GM12872 (cell line): ENCODE measurements at regions not wholly inside any gene's neighbourhood (a gene's known extent, or its start where the extent isn't known, plus 50 kb on each side); places are given as distances from the start of the nearest gene placed in this dataset.

Experiments used
- CTCF ChIP-seq: IDR thresholded peaks from 3 replicates; pipeline ENCODE4 v1.5.1; 2011; ENCODE audit warnings: low read depth, mild to moderate bottlenecking, low read length, moderate library complexity; ENCODE audit not compliant: insufficient read depth

- TF ChIP-seq CTCF, result no peak
Observed at GRCh38 chr4:112808001-112808400, 171.1 kb downstream of the LARP7 start.

- no peak for TF ChIP-seq CTCF
Observed at GRCh38 chr4:112813790-112814189, 176.8 kb downstream of the LARP7 start.

- TF ChIP-seq CTCF, result no peak
Observed at GRCh38 chr4:112817933-112818593, 181.1 kb downstream of the LARP7 start.

GRCh38 chr4:112818594-112818965 is 181.6 kb downstream of the LARP7 start:
- TF ChIP-seq CTCF, result no peak

GRCh38 chr4:112819729-112820128 is 182.8 kb downstream of the LARP7 start:
- no peak for TF ChIP-seq CTCF

GRCh38 chr4:112823156-112823555 is 186.2 kb downstream of the LARP7 start:
- TF ChIP-seq CTCF, result no peak

GRCh38 chr4:112823606-112824005 is 186.7 kb downstream of the LARP7 start:
- no peak for TF ChIP-seq CTCF
